Subcutaneous abdominal adipose tissue (tissue), 5 donors: ENCODE measurements at regions not wholly inside any gene's neighbourhood (a gene's known extent, or its start where the extent isn't known, plus 50 kb on each side); places are given as distances from the start of the nearest gene placed in this dataset.

ENCODE experiments used
- H3K27ac ChIP-seq: one replicate; pipeline ENCODE4 v1.7.0; 2013; ENCODE audit warnings: low read depth, mild to moderate bottlenecking, inconsistent platforms, low read length, moderate library complexity
- H3K27me3 ChIP-seq, 5 donors: one replicate each; pipeline ENCODE4 v1.7.0; 2013; ENCODE audit warnings: low read length in 5 of 5, inconsistent platforms in 1 of 5; ENCODE audit not compliant: control insufficient read depth in 5 of 5, insufficient read depth in 4 of 5
- H3K36me3 ChIP-seq, 5 donors: one replicate each; pipeline ENCODE4 v1.7.0; 2013; ENCODE audit warnings: low read length in 5 of 5; ENCODE audit not compliant: control insufficient read depth in 5 of 5, insufficient read depth in 5 of 5
- H3K4me1 ChIP-seq, 5 donors: one replicate each; pipeline ENCODE4 v1.7.0; 2013; ENCODE audit warnings: low read length in 5 of 5, mild to moderate bottlenecking in 3 of 5, moderate library complexity in 1 of 5; ENCODE audit not compliant: control insufficient read depth in 5 of 5, insufficient read depth in 5 of 5
- H3K4me3 ChIP-seq, 5 donors: one replicate each; pipeline ENCODE4 v1.7.0; 2013; ENCODE audit warnings: low read length in 5 of 5, low read depth in 1 of 5
- H3K9ac ChIP-seq, 5 donors: one replicate each; pipeline ENCODE4 v1.7.0; 2013; ENCODE audit warnings: low read length in 5 of 5, mild to moderate bottlenecking in 4 of 5, moderate library complexity in 3 of 5
- H3K9me3 ChIP-seq, 5 donors: one replicate each; pipeline ENCODE4 v1.7.0; 2013; ENCODE audit warnings: low read length in 5 of 5; ENCODE audit not compliant: control insufficient read depth in 5 of 5
- donor health status: healthy.
- donor health status: healthy.
- donor health status: healthy.
- donor health status: healthy.
- donor health status: healthy.

DNA sequence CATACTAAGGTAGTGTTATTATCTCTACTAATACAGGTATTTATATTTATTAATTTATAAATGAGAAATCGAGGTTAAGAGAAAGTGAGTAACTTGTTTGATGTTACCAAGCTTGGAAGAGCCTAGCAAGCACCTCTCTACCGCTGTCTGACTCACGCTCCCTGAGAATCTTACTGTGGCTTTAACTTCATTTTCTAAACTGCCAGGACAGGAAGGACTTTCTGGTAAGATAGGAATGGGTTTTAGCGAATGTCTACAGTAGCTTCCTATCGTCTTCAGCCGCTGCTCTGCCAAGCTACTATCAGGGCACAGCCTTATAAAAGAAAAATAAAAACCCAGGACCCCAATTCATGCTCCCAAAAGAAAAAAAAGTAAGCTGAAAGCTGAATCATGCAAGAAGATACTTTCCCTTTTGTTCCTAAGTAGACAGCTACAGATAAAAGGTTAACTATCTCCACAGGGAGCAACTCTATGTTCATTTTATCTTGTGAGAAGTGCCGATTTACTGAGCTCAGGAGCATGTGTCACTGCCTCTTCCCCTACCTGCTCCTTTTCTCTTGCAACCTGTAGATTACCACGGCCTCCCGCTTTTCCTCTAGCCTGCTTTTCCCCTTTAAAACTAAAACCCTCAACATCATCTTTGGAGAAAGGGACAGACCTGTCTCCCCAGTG is 60.2 kb downstream of the THNSL1 start:
- H3K4me3 ChIP-seq: no peak overlapping the region
- no peaks in the 10 kb centered on the region for H3K9me3 ChIP-seq

DNA sequence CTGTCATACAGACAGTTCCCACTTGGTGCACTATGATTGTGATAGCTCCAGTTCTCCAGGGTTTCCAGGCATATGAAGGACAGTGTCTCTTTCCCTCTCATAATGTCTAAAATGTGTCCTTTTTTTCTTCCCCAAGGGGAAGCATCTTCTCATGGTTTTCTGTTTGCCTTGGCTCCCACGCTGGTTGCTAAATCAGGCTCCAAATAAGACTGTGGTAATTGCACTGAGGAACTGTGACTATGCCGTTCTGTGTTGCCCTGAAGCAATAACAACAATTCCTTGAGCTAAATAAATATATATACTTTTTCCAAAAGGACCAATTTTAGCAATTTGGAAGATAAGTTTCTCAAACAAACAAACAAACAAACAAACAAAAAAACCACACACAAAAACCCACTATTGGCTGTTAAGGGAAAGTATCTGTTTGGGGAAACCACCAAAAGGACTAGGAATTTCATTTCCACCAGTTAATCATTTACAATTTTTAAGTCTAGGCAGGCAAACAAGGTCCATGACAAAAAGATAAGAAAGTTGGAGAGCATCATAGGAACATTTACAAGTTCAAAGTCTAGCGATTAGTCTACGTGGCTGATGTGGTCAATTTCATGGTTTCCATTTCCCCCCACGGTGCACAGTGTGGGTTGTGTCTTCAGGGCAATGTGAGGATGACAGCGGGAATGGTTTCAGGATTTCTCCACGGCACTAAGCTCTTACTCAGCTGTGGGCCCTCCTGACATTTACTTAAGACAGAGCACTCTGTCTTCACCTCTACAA is 62.4 kb downstream of the THNSL1 start:
- H3K9me3 ChIP-seq: no peaks in the 10 kb centered on the region
- H3K4me3 ChIP-seq: no peak overlapping the region
- no peaks in the 10 kb centered on the region for H3K36me3 ChIP-seq
- no peaks in the 10 kb centered on the region for H3K27me3 ChIP-seq
- H3K4me1 ChIP-seq: peaks cover 0 to 5% (median 0%) of the 10 kb centered on the region in 5 donors
- H3K27ac ChIP-seq: no peak overlapping the region
- no peak overlapping the region for H3K9ac ChIP-seq

More for the DNA sequence above, 60.2 kb downstream of the THNSL1 start:
- Histone ChIP-seq H3K4me1 (peaks cover 0 to 5% (median 2%) of the 10 kb centered on the region in 5 donors), H3K36me3 (no peaks in the 10 kb centered on the region), H3K9ac (no peak overlapping the region), H3K27ac (no peak overlapping the region), H3K27me3 (no peaks in the 10 kb centered on the region)

DNA sequence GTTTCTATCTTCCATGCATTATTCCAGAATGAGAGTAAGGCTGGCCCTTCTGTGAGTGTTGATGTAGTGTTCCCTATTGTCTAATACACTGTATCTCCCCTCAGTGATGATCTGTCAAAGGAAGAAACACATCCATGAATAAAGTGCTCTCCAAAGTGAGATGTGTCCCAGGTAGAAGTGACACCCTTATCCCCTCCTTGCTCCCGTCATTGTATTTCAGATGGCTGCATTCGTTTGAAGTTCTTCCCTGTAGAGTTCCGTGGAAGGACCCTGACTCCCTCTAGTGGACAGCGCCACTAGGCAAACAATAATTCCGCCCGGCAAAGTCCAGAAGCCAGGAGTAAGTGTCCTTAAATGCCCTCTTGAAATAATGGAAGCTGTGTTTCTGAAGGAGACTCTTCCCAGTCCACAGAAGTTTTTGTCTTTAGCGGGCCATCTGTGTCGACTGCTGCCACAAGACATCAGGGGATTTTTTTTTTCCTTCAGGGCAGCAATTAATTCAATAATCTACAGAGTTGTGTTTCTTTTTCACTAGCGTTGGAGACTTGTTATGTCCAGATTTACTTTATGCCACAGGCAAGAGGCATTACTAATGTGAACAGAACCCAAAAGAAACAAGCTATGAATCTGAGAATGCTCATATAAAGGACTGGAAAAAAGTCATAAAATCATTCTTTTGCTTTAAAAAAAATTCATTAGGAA is 64.6 kb downstream of the THNSL1 start:
- Histone ChIP-seq H3K9ac (no peak overlapping the region), H3K4me1 (peaks cover 0 to 5% (median 0%) of the 10 kb centered on the region in 5 donors), H3K9me3 (no peaks in the 10 kb centered on the region), H3K27me3 (no peaks in the 10 kb centered on the region), H3K4me3 (no peak overlapping the region), H3K36me3 (no peaks in the 10 kb centered on the region), H3K27ac (peak overlapping the region; percentile 30)

DNA sequence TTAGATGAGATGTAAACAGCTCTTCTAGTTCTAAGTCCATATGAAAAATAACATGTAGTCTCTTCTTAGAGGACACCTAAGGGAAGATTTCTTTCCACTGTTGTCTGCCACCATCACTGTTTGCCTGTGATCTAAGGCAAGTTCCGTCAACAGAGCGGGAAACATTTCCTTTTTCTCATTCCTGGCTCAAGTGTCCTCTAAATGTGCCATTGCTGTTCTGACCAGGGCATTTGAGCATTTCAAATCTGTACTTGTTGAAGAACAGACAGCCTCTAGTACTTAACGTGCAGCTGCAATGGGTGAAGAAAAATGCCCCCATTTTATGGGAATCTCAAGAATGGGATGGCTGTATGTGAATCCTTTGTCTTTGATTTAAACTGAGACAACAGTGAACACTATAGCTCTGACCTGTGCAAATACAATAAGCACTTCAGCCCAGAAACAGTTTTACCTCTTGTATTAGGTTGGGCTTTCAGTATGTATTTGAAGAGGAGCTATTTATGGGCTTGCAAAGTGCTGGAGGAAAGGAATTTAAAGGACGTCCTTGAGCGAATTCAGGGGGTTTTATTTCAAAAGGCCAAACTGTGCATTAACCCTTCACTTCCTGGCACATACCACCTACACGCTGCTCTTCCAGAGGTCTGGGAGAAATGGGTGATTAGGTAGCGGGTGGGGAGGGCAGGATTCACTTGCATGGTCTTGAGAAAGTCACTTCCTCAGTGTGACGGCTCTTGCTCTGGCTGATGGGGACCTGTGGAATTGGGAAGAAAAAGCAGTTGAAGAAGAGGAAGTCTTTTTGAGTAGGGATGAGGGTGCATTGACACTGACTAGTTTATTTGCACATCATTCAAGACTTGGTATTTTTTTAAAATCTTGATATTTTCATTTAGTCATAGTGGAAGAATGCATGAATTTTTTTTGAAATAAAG is 66.1 kb downstream of the THNSL1 start:
- Histone ChIP-seq H3K9ac (no peak overlapping the region), H3K36me3 (no peaks in the 10 kb centered on the region), H3K9me3 (no peaks in the 10 kb centered on the region), H3K27me3 (no peaks in the 10 kb centered on the region), H3K4me1 (peaks cover 0 to 5% (median 0%) of the 10 kb centered on the region in 5 donors), H3K4me3 (no peak overlapping the region), H3K27ac (no peak overlapping the region)

DNA sequence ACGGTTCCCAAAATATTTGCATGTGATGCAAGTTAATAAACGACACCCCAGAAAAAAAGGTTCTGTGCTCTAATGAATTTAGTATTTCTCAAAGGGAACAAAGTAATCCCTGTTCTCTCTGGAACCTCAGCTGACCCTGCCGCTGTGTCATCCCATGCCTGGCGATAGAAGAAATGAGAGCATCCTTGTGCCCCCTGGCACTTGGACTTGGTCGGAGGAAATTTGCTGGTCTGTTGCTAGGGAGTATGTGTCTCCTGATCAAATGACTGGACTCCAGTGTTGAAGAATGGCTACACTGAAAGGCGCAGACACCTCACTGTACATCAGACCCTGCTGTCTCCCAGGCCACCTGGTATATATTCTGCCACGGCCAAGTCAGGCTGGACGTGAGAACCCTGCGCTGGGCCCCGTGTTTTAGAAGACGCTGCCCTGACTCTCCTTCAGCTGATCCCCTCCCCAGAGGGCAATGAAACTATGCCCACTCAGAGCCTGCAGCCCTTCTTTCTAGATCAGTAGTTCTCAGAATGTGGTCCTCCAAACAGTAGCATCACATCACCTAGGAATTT is 67.2 kb downstream of the THNSL1 start:
- no peak overlapping the region for H3K9ac ChIP-seq
- H3K9me3 ChIP-seq: no peaks in the 10 kb centered on the region
- H3K4me3 ChIP-seq: no peak overlapping the region
- H3K27ac ChIP-seq: no peak overlapping the region
- H3K36me3 ChIP-seq: no peaks in the 10 kb centered on the region
- peaks cover 0 to 5% (median 0%) of the 10 kb centered on the region in 5 donors for H3K4me1 ChIP-seq
- H3K27me3 ChIP-seq: no peaks in the 10 kb centered on the region

DNA sequence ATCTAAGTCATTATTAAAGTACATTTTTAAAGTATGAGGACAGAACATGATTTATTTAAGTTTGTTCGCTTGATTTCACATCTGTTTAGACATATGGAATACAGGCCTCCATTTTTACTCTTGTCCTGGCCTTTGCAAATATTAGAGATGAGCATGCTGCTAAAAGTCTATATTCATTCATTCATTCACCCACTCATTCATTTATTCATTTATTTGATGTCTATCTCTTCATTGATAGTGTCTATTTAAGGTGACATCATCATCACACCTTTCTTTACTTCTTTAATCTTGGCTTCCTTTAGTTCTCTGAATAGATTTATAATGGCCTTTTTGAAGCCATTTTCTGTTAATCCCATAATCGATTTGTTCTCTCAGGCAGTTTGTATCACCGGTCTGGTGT is 68.0 kb downstream of the THNSL1 start:
- no peaks in the 10 kb centered on the region for H3K27me3 ChIP-seq
- no peak overlapping the region for H3K27ac ChIP-seq
- H3K36me3 ChIP-seq: no peaks in the 10 kb centered on the region
- no peaks in the 10 kb centered on the region for H3K9me3 ChIP-seq
- H3K9ac ChIP-seq: no peak overlapping the region
- H3K4me3 ChIP-seq: no peak overlapping the region
- H3K4me1 ChIP-seq: peaks cover 0 to 5% (median 0%) of the 10 kb centered on the region in 5 donors

DNA sequence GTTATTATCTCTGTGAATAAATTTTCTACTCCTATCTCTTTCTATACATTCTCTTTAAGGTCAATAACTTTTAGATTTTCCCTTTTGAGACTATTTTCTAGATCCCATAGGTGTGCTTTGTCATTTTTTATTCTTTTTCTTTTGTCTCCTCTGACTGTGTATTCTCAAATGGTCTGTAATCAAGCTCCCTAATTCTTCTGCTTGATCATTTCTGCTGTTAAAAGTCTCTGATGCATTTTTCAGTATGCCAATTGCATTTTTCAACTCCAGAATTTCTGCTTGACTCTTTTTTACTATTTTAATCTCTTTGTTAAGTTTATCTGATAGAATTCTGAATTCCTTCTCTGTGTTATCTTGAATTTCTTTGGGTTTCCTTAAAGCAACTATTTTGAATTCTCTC is 78.2 kb downstream of the THNSL1 start:
- H3K27ac ChIP-seq: no peak overlapping the region
- no peaks in the 10 kb centered on the region for H3K27me3 ChIP-seq
- H3K4me1 ChIP-seq: no peaks in the 10 kb centered on the region
- H3K36me3 ChIP-seq: no peaks in the 10 kb centered on the region
- no peak overlapping the region for H3K4me3 ChIP-seq
- H3K9ac ChIP-seq: no peak overlapping the region
- peaks cover 8 to 19% (median 16%) of the 10 kb centered on the region in 5 donors for H3K9me3 ChIP-seq

DNA sequence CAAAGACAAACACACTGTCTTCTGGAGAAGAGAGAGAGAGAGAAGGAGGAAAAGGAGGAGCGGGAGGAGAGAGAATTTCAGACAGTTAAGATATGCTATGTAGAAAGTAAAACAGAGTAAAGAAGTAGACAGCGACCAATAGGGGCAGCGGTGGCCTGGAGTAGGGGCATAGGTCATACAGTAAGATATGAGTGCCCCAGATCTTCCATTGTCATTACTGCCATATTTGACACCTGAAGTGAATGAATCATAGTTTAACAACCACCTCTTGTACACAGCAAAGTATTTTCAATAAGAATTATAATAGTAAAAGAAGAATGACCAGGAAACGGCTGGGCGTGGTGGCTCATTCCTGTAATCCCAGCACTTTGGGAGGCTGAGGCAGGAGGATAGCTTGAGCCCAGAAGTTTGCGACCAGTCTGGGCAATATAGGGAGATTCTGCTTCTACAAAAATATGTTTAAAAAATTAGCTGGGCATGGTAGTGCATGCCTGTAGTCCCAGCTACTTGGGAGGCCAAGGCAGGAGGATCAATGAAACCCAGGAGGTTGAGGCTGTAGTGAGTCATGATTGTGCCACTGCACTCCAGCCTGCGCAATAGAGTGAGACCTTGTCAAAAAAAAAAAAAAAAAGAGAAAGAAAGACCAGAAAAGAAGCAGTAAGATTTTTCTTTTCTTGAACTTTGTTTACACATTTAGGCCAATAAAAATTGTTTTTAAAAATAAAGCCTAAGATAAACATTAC is 77.0 kb upstream of the GPR158 start:
- H3K36me3 ChIP-seq: no peaks in the 10 kb centered on the region
- peaks cover 6 to 16% (median 13%) of the 10 kb centered on the region in 5 donors for H3K9me3 ChIP-seq
- no peak overlapping the region for H3K27ac ChIP-seq
- H3K4me3 ChIP-seq: no peak overlapping the region
- peaks cover 0 to 2% (median 0%) of the 10 kb centered on the region in 5 donors for H3K27me3 ChIP-seq
- H3K9ac ChIP-seq: no peak overlapping the region
- no peaks in the 10 kb centered on the region for H3K4me1 ChIP-seq

DNA sequence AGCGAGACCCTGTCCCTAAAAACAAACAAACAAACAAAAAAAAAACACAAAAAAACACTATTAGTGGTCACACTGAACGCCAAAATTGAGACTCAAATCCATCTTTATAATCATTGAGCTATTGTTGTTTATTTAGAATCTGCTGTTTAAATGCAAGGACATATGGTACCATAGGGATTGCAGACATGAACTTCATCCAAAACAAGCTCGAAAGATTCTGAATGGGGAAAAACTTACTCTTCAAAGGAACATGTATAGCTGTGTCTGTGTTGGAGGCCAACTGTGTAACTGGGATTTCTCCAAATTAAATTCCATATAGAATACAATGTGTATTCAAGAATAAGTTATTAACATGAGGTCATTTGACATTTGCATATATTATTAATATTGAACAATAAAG is 74.7 kb upstream of the GPR158 start:
- H3K36me3 ChIP-seq: no peaks in the 10 kb centered on the region
- peaks cover 0 to 7% (median 7%) of the 10 kb centered on the region in 5 donors for H3K9me3 ChIP-seq
- H3K27ac ChIP-seq: no peak overlapping the region
- no peaks in the 10 kb centered on the region for H3K4me1 ChIP-seq
- H3K27me3 ChIP-seq: peaks cover 0 to 2% (median 0%) of the 10 kb centered on the region in 5 donors
- no peak overlapping the region for H3K9ac ChIP-seq
- H3K4me3 ChIP-seq: no peak overlapping the region
